ENCODE measurements at regions not wholly inside any gene's neighbourhood (a gene's known extent, or its start where the extent isn't known, plus 50 kb on each side); places are given as distances from the start of the nearest gene placed in this dataset.

DNA sequence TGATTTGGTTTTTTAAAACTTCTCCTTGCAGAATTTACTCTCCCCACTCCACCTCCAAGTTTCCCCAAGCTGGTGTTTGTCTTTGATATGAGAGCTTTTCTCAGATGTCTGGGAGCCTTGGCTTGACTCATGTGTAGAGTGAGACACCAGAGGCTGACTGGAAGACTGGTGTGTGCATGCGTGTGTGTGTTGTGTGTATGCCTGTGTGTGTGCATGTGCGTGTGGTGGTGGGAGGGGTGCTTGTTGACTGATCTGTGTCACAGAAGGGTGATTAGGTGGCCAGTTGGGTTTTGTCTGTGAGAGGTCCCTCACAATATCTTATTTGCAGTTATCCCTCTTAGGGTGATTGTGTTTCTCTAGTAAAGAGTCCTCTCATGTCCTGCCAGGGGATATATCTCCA, 50.5 kb upstream of the HPCAL1 start:
- intact Hi-C loops (cut with micrococcal nuclease), result no loop called here
- CTCF ChIA-PET, result interaction anchor here (1.1 kb wide), 1 partner anchor 63 kb away, joined by 3 read pairs; no protein-coding TSS in a partner anchor
- no peak overlapping the region for H3K4me2 ChIP-seq (ENCODE audit: insufficient read depth, low read length)
- H3K9ac ChIP-seq (replicated peaks; ENCODE audit: extremely low read depth, insufficient read depth, low read length), result no peak overlapping the region
- POLR2A ChIA-PET, result no interaction called here
- DNase-seq (ENCODE audit: low read depth, low spot score) (no peak), FAIRE-seq (no peak)
- no peak overlapping the region for H3K27ac ChIP-seq (ENCODE audit: insufficient read depth, low read depth, low read length)
- no peaks in the 10 kb centered on the region for H3K36me3 ChIP-seq (ENCODE audit: control insufficient read depth in 2 of 2, extremely low read depth in 1 of 2, insufficient read depth in 2 of 2, low read length in 2 of 2)
- TF ChIP-seq CTCF (IDR thresholded peaks at IDR 0.05; ENCODE audit: extremely low read depth in 1 of 2, insufficient read depth in 1 of 2, low read depth in 1 of 2, low read length in 2 of 2) (no peak), MAX (IDR thresholded peaks at IDR 0.05; ENCODE audit: insufficient read depth, insufficient read length) (no peak), POLR2A (IDR thresholded peaks at IDR 0.05; ENCODE audit: low read depth, low read length) (no peak), EZH2 (IDR thresholded peaks at IDR 0.05; ENCODE audit: borderline replicate concordance, low read depth, low read length, severe bottlenecking) (no peak), POLR2AphosphoS5 (IDR thresholded peaks at IDR 0.05; ENCODE audit: insufficient read depth, low read depth, low read length) (no peak), GATA2 (IDR thresholded peaks at IDR 0.05; ENCODE audit: insufficient read depth, insufficient read length, low read depth, low read length) (no peak), MYC (IDR thresholded peaks at IDR 0.05; ENCODE audit: low read depth, low read length) (no peak)
- peaks cover 2 to 7% of the 10 kb centered on the region in 2 experiments for H3K27me3 ChIP-seq (ENCODE audit: control insufficient read depth in 2 of 2, insufficient read depth in 2 of 2, low read length in 2 of 2)
- no peaks in the 10 kb centered on the region for H3K4me1 ChIP-seq (ENCODE audit: control insufficient read depth, extremely low read depth, insufficient read depth, low read length)
- H4K20me1 ChIP-seq (replicated peaks; ENCODE audit: control insufficient read depth, extremely low read depth, insufficient read depth, low read length), result no peaks in the 10 kb centered on the region
- H3K79me2 ChIP-seq (ENCODE audit: control insufficient read depth, insufficient read depth, low read length), result no peaks in the 10 kb centered on the region
- H3K9me3 ChIP-seq (replicated peaks; ENCODE audit: control insufficient read depth, insufficient read depth, low read length), result no peaks in the 10 kb centered on the region
- BruUV-seq (replicated peaks), result no TSS peak
- no peak overlapping the region for H2AFZ ChIP-seq (ENCODE audit: low read depth, low read length)
- H3K9me1 ChIP-seq (replicated peaks; ENCODE audit: control insufficient read depth, extremely low read depth, insufficient read depth, low read length), result no peaks in the 10 kb centered on the region
- dilution Hi-C loops (cut with MboI; ENCODE audit: extremely low pct_ligation_motif_present, low sequenced_read_pairs), result no loop called here
- no peak overlapping the region for H3K4me3 ChIP-seq (replicated peaks in 1 of 3; ENCODE audit: insufficient read depth in 1 of 3, low read depth in 1 of 3, low read length in 3 of 3)

Data from endothelial cell of umbilical vein (primary cell).